Subcutaneous abdominal adipose tissue (tissue), 5 donors: ENCODE measurements at regions not wholly inside any gene's neighbourhood (a gene's known extent, or its start where the extent isn't known, plus 50 kb on each side); places are given as distances from the start of the nearest gene placed in this dataset.

Experiments
- H3K27ac ChIP-seq: one replicate; pipeline ENCODE4 v1.7.0; 2013; ENCODE audit warnings: low read depth, mild to moderate bottlenecking, inconsistent platforms, low read length, moderate library complexity
- H3K27me3 ChIP-seq, 5 donors: one replicate each; pipeline ENCODE4 v1.7.0; 2013; ENCODE audit warnings: low read length in 5 of 5, inconsistent platforms in 1 of 5; ENCODE audit not compliant: control insufficient read depth in 5 of 5, insufficient read depth in 4 of 5
- H3K36me3 ChIP-seq, 5 donors: one replicate each; pipeline ENCODE4 v1.7.0; 2013; ENCODE audit warnings: low read length in 5 of 5; ENCODE audit not compliant: control insufficient read depth in 5 of 5, insufficient read depth in 5 of 5
- H3K4me1 ChIP-seq, 5 donors: one replicate each; pipeline ENCODE4 v1.7.0; 2013; ENCODE audit warnings: low read length in 5 of 5, mild to moderate bottlenecking in 3 of 5, moderate library complexity in 1 of 5; ENCODE audit not compliant: control insufficient read depth in 5 of 5, insufficient read depth in 5 of 5
- H3K4me3 ChIP-seq, 5 donors: one replicate each; pipeline ENCODE4 v1.7.0; 2013; ENCODE audit warnings: low read length in 5 of 5, low read depth in 1 of 5
- H3K9ac ChIP-seq, 5 donors: one replicate each; pipeline ENCODE4 v1.7.0; 2013; ENCODE audit warnings: low read length in 5 of 5, mild to moderate bottlenecking in 4 of 5, moderate library complexity in 3 of 5
- H3K9me3 ChIP-seq, 5 donors: one replicate each; pipeline ENCODE4 v1.7.0; 2013; ENCODE audit warnings: low read length in 5 of 5; ENCODE audit not compliant: control insufficient read depth in 5 of 5
- donor health status: healthy.
- donor health status: healthy.
- donor health status: healthy.
- donor health status: healthy.
- donor health status: healthy.

DNA sequence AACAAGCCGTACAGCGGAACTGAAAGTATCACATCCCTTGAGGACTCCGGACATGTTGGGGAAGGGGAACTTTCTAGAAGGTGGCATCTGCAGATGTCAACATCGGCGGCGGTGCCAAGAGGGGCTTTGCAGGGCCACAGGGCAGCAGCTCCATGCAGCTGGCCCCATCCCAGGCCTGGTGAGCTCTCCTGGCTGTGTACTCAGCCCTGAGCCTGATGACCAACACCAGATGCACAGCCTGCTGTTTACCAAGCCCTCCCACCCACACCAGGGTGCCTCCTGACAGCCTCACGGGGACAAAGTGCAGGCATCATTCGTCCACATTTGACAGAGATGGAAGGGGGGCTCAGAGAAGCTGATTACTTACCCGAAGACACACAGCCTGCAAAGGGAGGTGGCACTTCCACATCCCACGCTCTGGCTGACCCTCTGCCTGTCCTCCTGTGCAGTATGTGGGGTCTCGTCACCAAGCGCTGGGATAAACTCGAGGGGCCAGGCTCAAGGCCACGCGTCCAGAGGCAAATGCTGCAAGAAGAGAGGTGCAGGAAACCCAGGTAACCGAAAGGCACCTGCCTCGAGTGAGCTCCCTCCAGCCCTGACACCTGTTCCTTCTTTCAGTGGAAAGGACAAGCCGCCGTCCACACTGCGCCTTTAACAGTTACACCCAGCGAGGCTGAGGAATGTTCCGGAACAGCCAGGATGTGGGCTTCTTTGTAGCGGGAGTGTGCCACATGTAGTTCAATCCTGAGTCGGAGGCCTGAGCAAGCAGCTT, 69.0 kb upstream of the ASAP2 start:
- Histone ChIP-seq H3K36me3 (no peaks in the 10 kb centered on the region), H3K4me1 (peaks cover 0 to 9% (median 2%) of the 10 kb centered on the region in 5 donors), H3K27ac (no peak overlapping the region), H3K27me3 (no peaks in the 10 kb centered on the region), H3K9me3 (peaks cover 0 to 4% (median 2%) of the 10 kb centered on the region in 5 donors), H3K9ac (no peak overlapping the region), H3K4me3 (peak overlapping the region in 2 of 5 donors; percentile 29 to 49)

DNA sequence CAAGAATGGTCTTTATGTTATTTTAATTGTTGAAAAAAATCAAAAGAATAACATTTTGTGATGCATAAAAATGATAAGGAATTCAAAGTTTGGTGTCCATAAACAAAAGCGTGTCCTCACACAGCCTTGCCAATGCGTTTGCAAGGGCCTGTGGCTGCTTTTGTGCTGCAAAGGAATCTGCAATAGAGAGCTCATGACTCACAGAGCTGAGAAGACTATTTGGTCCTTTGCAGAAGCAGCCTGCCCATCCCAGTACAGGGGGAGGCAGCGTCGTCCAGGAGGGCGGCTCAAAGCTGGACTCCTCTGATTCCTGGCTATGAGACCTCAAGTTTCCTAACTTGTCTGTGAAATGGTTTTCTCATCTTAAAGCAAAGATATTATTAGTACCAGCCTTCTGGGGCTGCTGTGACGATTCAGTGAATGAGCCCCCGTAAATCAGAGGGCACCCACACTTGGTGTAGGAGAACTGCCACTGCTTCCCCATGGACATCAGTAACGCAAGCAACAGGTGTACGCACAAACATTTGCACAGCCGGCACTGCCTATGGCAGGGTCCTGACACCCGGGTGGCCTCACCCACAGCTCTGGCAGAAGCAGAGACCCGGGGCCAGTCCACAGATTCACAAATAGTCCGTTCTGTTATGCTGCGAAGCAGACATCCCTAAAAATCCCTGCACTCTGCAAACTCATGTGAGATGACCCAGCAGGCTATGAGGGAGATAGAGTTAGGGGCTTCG, 70.6 kb upstream of the ASAP2 start:
- Histone ChIP-seq H3K4me3 (no peak overlapping the region), H3K9me3 (peaks cover 0 to 4% (median 2%) of the 10 kb centered on the region in 5 donors), H3K27me3 (no peaks in the 10 kb centered on the region), H3K27ac (no peak overlapping the region), H3K9ac (no peak overlapping the region), H3K36me3 (no peaks in the 10 kb centered on the region), H3K4me1 (peaks cover 0 to 6% (median 0%) of the 10 kb centered on the region in 5 donors)

DNA sequence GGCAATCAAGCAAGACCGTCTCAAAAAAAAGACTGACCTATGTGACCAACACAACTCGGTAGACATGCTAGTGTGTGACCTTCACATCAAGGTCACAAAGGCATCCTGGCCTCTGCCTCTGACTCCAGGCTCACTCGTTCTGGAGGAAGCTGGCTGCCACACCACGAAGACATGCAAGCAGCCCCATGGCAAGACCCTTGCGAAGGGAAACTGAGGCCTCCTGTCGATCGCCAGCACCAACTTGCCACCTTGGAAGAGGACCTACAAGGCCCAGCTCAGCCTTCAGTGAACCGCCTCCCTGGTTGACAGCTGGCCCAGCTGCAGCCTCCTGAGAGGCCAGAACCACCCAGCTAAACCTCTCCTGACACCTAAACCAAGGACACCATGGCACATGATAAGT, 79.3 kb upstream of the ASAP2 start:
- H3K4me3 ChIP-seq = no peak overlapping the region
- H3K27me3 ChIP-seq = peaks cover 0 to 2% (median 0%) of the 10 kb centered on the region in 5 donors
- H3K4me1 ChIP-seq = no peaks in the 10 kb centered on the region
- H3K9ac ChIP-seq = no peak overlapping the region
- no peaks in the 10 kb centered on the region for H3K36me3 ChIP-seq
- no peak overlapping the region for H3K27ac ChIP-seq
- peaks cover 0 to 10% (median 3%) of the 10 kb centered on the region in 5 donors for H3K9me3 ChIP-seq

DNA sequence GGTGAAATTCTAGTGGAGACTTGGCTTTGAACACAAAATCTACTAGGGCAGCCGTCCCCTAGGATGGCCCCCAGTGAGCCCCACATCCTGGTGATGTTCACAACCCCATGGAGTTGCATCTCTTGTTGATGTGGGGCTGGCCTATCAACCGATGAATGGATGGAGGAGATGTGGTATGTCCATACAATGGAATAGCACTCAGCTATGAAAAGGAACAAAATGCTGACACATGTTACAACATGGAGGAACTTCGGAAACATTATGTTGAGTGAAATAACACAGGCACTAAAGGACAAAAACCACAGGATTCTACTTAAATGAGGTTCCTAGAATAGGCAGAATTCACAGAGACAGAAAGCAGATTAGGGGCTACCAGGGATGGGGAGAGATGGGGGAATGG, 80.1 kb upstream of the ASAP2 start:
- Histone ChIP-seq H3K9ac (no peak overlapping the region), H3K4me1 (no peaks in the 10 kb centered on the region), H3K36me3 (no peaks in the 10 kb centered on the region), H3K27ac (no peak overlapping the region), H3K9me3 (peaks cover 0 to 10% (median 3%) of the 10 kb centered on the region in 5 donors), H3K27me3 (peaks cover 0 to 2% (median 0%) of the 10 kb centered on the region in 5 donors), H3K4me3 (no peak overlapping the region)

DNA sequence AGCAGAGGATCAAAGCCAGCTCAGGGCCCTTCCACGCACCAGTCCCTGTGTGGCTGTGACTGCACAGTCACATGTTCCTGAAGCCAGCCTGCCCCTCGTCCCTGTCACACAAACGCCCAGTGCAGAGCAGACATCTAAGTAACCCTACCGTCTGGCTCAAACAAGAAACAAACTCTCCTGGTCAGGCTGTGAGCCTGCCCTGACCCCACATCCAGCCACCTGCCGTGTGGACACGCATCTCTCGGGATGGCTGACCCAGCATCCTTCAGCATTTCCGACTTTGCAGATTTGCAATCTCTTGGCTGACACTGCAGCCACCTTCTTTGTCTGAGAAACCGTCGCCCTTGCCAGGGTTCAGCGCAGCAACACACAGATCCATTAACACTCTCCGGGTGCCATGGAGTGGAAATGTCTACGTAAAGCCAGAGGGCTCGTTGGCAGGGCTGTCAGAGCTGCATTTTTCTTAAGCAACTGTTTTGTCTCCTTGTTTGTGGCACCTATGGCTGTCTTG, 82.3 kb upstream of the ASAP2 start:
- Histone ChIP-seq H3K36me3 (no peaks in the 10 kb centered on the region), H3K9me3 (peaks cover 0 to 10% (median 3%) of the 10 kb centered on the region in 5 donors)

DNA sequence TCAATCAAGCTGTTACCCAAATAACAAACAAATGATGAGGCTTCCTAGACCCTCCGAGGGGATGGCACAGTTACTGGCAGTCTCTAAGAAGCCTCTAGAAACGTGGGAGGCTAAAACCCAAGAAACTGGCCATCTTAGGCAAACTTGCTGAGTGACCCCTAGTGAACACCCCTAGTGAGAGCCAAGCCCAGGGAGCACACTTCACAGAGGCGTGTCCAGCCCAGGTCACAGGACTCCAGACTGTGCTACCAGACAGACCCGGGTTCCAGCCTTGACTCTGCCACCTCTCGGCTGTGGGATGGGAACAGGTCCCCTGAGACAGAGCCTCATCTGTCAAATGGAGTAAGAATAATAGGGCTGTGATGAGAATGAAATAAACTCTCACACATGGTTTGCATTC, 83.5 kb upstream of the ASAP2 start:
- Histone ChIP-seq H3K4me1 (no peaks in the 10 kb centered on the region), H3K27ac (no peak overlapping the region), H3K9me3 (peaks cover 0 to 10% (median 3%) of the 10 kb centered on the region in 5 donors), H3K27me3 (peaks cover 0 to 2% (median 0%) of the 10 kb centered on the region in 5 donors), H3K4me3 (no peak overlapping the region), H3K9ac (no peak overlapping the region), H3K36me3 (no peaks in the 10 kb centered on the region)

More for the DNA sequence above, 82.3 kb upstream of the ASAP2 start:
- H3K9ac ChIP-seq = no peak overlapping the region
- peaks cover 0 to 2% (median 0%) of the 10 kb centered on the region in 5 donors for H3K27me3 ChIP-seq
- no peaks in the 10 kb centered on the region for H3K4me1 ChIP-seq
- H3K27ac ChIP-seq = no peak overlapping the region
- H3K4me3 ChIP-seq = no peak overlapping the region

DNA sequence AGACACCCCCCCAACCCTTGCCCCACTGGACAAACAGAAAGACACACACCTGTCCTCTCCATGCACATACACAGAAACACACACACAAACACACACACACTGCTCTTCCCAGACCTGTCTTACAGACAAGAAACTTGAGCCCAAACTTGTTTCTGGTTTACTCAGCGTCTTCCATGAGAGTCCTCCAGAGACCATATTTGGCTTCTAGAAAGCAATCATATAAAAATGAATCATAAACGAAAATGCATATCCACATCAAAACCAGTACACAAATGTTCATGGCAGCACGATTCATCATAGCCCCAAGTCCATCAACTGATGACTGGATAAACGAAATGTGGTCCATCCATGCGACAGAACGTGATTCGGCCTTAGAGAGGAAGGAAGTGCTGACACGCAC, 84.2 kb upstream of the ASAP2 start:
- Histone ChIP-seq H3K27ac (no peak overlapping the region), H3K9me3 (peaks cover 0 to 10% (median 3%) of the 10 kb centered on the region in 5 donors), H3K4me1 (no peaks in the 10 kb centered on the region), H3K27me3 (no peaks in the 10 kb centered on the region), H3K9ac (no peak overlapping the region), H3K4me3 (no peak overlapping the region), H3K36me3 (no peaks in the 10 kb centered on the region)

DNA sequence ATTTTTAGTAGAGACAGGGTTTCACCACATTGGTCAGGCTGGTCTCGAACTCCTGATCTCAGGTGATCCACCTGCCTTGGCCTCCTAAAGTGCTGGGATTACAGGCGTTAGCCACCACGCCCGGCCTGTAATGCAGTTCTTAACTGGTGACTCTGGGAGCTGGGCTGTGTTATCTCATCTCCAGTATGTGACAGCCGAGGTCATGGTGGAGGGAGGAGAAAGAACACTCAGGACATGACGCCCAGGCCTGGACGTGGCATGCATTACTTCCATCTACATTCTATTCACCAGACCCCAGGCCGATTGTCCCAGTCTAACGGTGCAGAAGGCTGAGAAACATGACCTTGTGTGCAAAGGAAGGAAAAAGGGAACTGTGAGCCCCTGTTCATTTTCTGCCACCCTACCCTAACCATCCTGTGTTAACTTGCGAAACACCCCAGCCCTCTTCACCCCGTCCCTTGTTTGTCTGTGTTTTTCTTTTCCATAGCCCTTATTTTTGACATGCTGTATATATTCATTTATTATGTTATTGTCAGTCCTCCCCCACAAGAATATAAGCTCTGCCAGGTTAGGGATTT, 88.1 kb upstream of the ASAP2 start:
- H3K9ac ChIP-seq = no peak overlapping the region
- no peaks in the 10 kb centered on the region for H3K36me3 ChIP-seq
- peaks cover 0 to 3% (median 0%) of the 10 kb centered on the region in 5 donors for H3K9me3 ChIP-seq
- H3K27me3 ChIP-seq = peaks cover 0 to 1% (median 0%) of the 10 kb centered on the region in 5 donors
- H3K4me3 ChIP-seq = no peak overlapping the region
- H3K27ac ChIP-seq = no peak overlapping the region
- H3K4me1 ChIP-seq = no peaks in the 10 kb centered on the region

DNA sequence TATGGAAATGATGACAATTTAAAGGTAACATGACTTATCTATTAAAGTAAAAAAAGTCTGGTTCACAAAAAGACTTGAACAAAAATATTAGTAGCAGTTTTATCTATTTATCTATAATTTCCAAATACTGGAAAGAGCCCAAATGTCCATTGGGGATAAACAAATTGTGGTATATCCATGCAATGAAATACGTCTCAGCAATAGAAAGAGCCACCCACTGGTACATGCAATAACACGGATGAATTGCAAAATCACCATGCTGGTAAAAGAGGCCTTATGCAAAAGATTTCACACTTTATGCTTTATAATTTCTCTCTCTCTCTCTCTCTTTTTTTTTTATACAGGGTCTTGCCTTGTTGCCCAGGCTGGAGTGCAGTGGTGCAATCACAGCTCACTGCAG, 91.4 kb upstream of the ASAP2 start:
- no peak overlapping the region for H3K27ac ChIP-seq
- no peak overlapping the region for H3K9ac ChIP-seq
- no peaks in the 10 kb centered on the region for H3K4me1 ChIP-seq
- H3K27me3 ChIP-seq = peaks cover 0 to 3% (median 0%) of the 10 kb centered on the region in 5 donors
- H3K36me3 ChIP-seq = no peaks in the 10 kb centered on the region
- H3K9me3 ChIP-seq = peaks cover 0 to 3% (median 0%) of the 10 kb centered on the region in 5 donors
- no peak overlapping the region for H3K4me3 ChIP-seq
